ENCODE measurements at regions not wholly inside any gene's neighbourhood (a gene's known extent, or its start where the extent isn't known, plus 50 kb on each side); places are given as distances from the start of the nearest gene placed in this dataset.

DNA sequence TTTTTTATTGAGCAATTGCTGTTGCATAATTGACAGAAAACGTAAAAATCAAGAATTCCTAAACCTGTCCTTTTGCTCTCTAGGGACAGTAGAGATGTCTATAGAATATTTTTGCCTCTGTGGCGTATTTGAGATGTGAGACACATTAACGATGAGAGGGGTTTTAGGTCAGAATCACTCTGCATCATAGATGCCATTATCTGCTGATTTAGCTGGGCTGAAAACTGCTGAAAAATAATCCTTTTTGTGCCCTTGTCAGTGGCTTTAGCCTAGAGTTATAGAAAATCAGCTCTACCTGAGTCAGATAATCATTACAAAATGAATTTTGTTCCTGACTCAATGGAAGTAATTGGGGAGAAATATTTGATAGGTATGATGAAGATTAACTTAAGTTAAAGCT is 767.8 kb upstream of the TENM3 start:
- Histone ChIP-seq H3K18ac (ENCODE audit: low read depth, low read length) (no peak overlapping the region), H2BK5ac (ENCODE audit: low read depth, low read length, poor library complexity, severe bottlenecking) (no peak overlapping the region), H4K5ac (ENCODE audit: low read depth, low read length) (no peak overlapping the region), H3K4ac (ENCODE audit: low read depth, low read length) (no peak overlapping the region), H3K79me1 (ENCODE audit: low read depth in 1 of 2, low read length in 2 of 2) (no peaks in the 10 kb centered on the region), H3K4me3 (ENCODE audit: insufficient read depth, low read depth, low read length) (no peak overlapping the region), H3K9me1 (ENCODE audit: insufficient read depth, low read length) (no peaks in the 10 kb centered on the region), H2BK120ac (ENCODE audit: low read depth, low read length) (no peak overlapping the region), H4K91ac (ENCODE audit: insufficient read depth, low read depth, low read length) (no peak overlapping the region), H2BK15ac (ENCODE audit: low read depth, low read length) (no peak overlapping the region), H3K27ac (ENCODE audit: insufficient read depth, low read length) (no peak overlapping the region), H3K27me3 (ENCODE audit: control insufficient read depth, insufficient read depth, low read length) (no peaks in the 10 kb centered on the region), H4K8ac (ENCODE audit: low read depth in 2 of 2, low read length in 2 of 2) (no peak overlapping the region), H2BK20ac (ENCODE audit: low read depth, low read length) (no peak overlapping the region), H3K9me3 (ENCODE audit: control insufficient read depth, insufficient read depth, low read length) (no peaks in the 10 kb centered on the region), H3K9ac (ENCODE audit: low read depth, low read length) (no peak overlapping the region), H2AK9ac (replicated peaks; ENCODE audit: low read depth, low read length, poor library complexity) (no peak overlapping the region), H3K23ac (ENCODE audit: low read depth, low read length) (no peak overlapping the region), H3K4me2 (ENCODE audit: low read depth, low read length) (no peak overlapping the region), H3K14ac (replicated peaks; ENCODE audit: low read depth, low read length) (no peak overlapping the region), H2AFZ (replicated peaks; ENCODE audit: low read length, poor library complexity) (no peak overlapping the region), H4K20me1 (ENCODE audit: insufficient read depth, low read length) (no peaks in the 10 kb centered on the region), H3K36me3 (ENCODE audit: control insufficient read depth, insufficient read depth, low read length) (no peaks in the 10 kb centered on the region), H2AK5ac (ENCODE audit: low read depth, low read length) (no peak overlapping the region), H3K56ac (ENCODE audit: extremely low read depth, insufficient read depth, low read length) (no peak overlapping the region), H3K4me1 (ENCODE audit: control insufficient read depth, insufficient read depth, low read length) (no peaks in the 10 kb centered on the region)
- no TSS peak for BruUV-seq (replicated peaks)
- ChIA-PET POLR2A (ENCODE audit: unreplicated experiment) (interaction anchor here (0.6 kb wide), 1 partner anchor 612 kb away, joined by 4 read pairs; no protein-coding TSS in a partner anchor), CTCF (interaction anchor here (0.6 kb wide), 3 partner anchors 30 to 390 kb away, joined by 3 to 6 read pairs (median 4); no protein-coding TSS in a partner anchor)
- no peak for ATAC-seq (ENCODE audit: low read depth)
- intact Hi-C loops (cut with micrococcal nuclease) = no loop called here
- WGBS, 2 experiments (ENCODE audit: extremely low coverage in 2 of 2, insufficient read length in 1 of 2) = no CpG with 5 or more reads among the region's 3 CpGs
- in situ Hi-C loops (cut with MboI; ENCODE audit: low sequenced_read_pairs) = no loop called here
- TF ChIP-seq CHD1 (IDR thresholded peaks at IDR 0.05; ENCODE audit: low read depth, low read length) = no peak
- no peak for TF ChIP-seq MAZ (IDR thresholded peaks at IDR 0.05; ENCODE audit: borderline replicate concordance, low read depth, low read length)
- DNase-seq = no peak
- dilution Hi-C loops (cut with HindIII; ENCODE audit: low sequenced_read_pairs, unreplicated experiment) = no loop called here

Data from IMR-90 (cell line).